ENCODE measurements at regions not wholly inside any gene's neighbourhood (a gene's known extent, or its start where the extent isn't known, plus 50 kb on each side); places are given as distances from the start of the nearest gene placed in this dataset.
A peak's percentile ranks its signal among the peaks of the same experiment; 100 is the strongest.

- intact Hi-C loops (cut with DNase I) = no loop called here
- DNase-seq = no peak
Observed at GRCh38 chr7:36029311-36029710, 123.7 kb upstream of the EEPD1 start.

GRCh38 chr7:36029853-36030515 lies 123.1 kb upstream of the EEPD1 start:
- intact Hi-C loops (cut with DNase I) = no loop called here
- no peak for DNase-seq

- DNase-seq = peak in 2 of 10 donors; percentile 29 to 89
- intact Hi-C loops (cut with DNase I) = no loop called here
Observed at GRCh38 chr7:36032361-36032818, 120.7 kb upstream of the EEPD1 start.

GRCh38 chr7:36034020-36034419 lies 119.0 kb upstream of the EEPD1 start:
- intact Hi-C loops (cut with DNase I) = no loop called here
- no peak for DNase-seq

GRCh38 chr7:36035186-36035585 lies 117.9 kb upstream of the EEPD1 start:
- DNase-seq = no peak
- intact Hi-C loops (cut with DNase I) = no loop called here

GRCh38 chr7:36036590-36036989 lies 116.5 kb upstream of the EEPD1 start:
- intact Hi-C loops (cut with DNase I) = no loop called here
- no peak for DNase-seq

- intact Hi-C loops (cut with DNase I) = no loop called here
- peak in 8 of 10 donors; percentile 16 to 89 (median 51) for DNase-seq
Observed at GRCh38 chr7:36037121-36037662, 115.9 kb upstream of the EEPD1 start.

- intact Hi-C loops (cut with DNase I) = no loop called here
- DNase-seq = no peak
Observed at GRCh38 chr7:36038063-36038721, 114.9 kb upstream of the EEPD1 start.

- intact Hi-C loops (cut with DNase I) = no loop called here
- DNase-seq = no peak
Observed at GRCh38 chr7:36039243-36039642, 113.8 kb upstream of the EEPD1 start.

GRCh38 chr7:36039671-36040070 lies 113.4 kb upstream of the EEPD1 start:
- intact Hi-C loops (cut with DNase I) = no loop called here
- no peak for DNase-seq

GRCh38 chr7:36040679-36041078 lies 112.4 kb upstream of the EEPD1 start:
- no peak for DNase-seq
- intact Hi-C loops (cut with DNase I) = no loop called here

GRCh38 chr7:36044101-36044892 lies 108.8 kb upstream of the EEPD1 start:
- intact Hi-C loops (cut with DNase I) = no loop called here
- DNase-seq = no peak

GRCh38 chr7:36045326-36045725 lies 107.7 kb upstream of the EEPD1 start:
- no peak for DNase-seq
- intact Hi-C loops (cut with DNase I) = no loop called here

GRCh38 chr7:36045830-36046341 lies 107.2 kb upstream of the EEPD1 start:
- DNase-seq = no peak
- intact Hi-C loops (cut with DNase I) = no loop called here

GRCh38 chr7:36047091-36047658 lies 105.9 kb upstream of the EEPD1 start:
- no peak for DNase-seq
- intact Hi-C loops (cut with DNase I) = no loop called here

GRCh38 chr7:36048141-36048901 lies 104.7 kb upstream of the EEPD1 start:
- intact Hi-C loops (cut with DNase I) = no loop called here
- DNase-seq = no peak

GRCh38 chr7:36048902-36049240 lies 104.2 kb upstream of the EEPD1 start:
- intact Hi-C loops (cut with DNase I) = no loop called here
- no peak for DNase-seq

- no peak for DNase-seq
- intact Hi-C loops (cut with DNase I) = no loop called here
Observed at GRCh38 chr7:36051501-36051900, 101.6 kb upstream of the EEPD1 start.

GRCh38 chr7:36053589-36053988 lies 99.5 kb upstream of the EEPD1 start:
- DNase-seq = no peak
- intact Hi-C loops (cut with DNase I) = no loop called here

GRCh38 chr7:36054637-36055036 lies 98.4 kb upstream of the EEPD1 start:
- no peak for DNase-seq
- intact Hi-C loops (cut with DNase I) = no loop called here
